ENCODE measurements at regions not wholly inside any gene's neighbourhood (a gene's known extent, or its start where the extent isn't known, plus 50 kb on each side); places are given as distances from the start of the nearest gene placed in this dataset.

DNA sequence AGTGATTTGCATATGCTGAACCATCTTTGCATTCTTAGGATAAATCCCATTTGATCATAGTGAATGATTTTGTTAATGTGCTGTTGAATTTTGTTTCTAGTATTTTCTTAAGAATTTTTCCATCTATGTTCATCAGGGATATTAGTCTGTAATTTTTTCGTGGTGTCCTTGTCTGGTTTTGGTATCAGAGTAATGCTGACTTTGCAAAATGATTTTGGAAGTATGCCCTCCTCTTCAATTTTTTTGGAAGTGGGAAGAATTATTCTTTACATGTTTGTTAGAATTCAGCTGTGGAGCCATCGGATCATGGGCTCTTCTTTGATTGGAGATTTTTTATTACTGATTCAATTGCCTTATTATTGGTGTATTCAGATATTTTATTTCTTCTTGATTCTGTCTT lies 54.0 kb upstream of the TRO start (continued):
- TF ChIP-seq USF1 (IDR thresholded peaks at IDR 0.05; ENCODE audit: borderline replicate concordance, extremely low read length, insufficient read depth, low read depth, low read length) (no peak), POLR2AphosphoS5 (IDR thresholded peaks at IDR 0.05; ENCODE audit: low read length) (no peak), KDM1A (IDR thresholded peaks at IDR 0.05; ENCODE audit: borderline replicate concordance) (no peak), SMC3 (IDR thresholded peaks at IDR 0.05; ENCODE audit: borderline replicate concordance, low read length) (no peak), POLR2AphosphoS2 (IDR thresholded peaks at IDR 0.05; ENCODE audit: low read depth, low read length) (no peak)
- TF ChIP-seq, protein P1, sequence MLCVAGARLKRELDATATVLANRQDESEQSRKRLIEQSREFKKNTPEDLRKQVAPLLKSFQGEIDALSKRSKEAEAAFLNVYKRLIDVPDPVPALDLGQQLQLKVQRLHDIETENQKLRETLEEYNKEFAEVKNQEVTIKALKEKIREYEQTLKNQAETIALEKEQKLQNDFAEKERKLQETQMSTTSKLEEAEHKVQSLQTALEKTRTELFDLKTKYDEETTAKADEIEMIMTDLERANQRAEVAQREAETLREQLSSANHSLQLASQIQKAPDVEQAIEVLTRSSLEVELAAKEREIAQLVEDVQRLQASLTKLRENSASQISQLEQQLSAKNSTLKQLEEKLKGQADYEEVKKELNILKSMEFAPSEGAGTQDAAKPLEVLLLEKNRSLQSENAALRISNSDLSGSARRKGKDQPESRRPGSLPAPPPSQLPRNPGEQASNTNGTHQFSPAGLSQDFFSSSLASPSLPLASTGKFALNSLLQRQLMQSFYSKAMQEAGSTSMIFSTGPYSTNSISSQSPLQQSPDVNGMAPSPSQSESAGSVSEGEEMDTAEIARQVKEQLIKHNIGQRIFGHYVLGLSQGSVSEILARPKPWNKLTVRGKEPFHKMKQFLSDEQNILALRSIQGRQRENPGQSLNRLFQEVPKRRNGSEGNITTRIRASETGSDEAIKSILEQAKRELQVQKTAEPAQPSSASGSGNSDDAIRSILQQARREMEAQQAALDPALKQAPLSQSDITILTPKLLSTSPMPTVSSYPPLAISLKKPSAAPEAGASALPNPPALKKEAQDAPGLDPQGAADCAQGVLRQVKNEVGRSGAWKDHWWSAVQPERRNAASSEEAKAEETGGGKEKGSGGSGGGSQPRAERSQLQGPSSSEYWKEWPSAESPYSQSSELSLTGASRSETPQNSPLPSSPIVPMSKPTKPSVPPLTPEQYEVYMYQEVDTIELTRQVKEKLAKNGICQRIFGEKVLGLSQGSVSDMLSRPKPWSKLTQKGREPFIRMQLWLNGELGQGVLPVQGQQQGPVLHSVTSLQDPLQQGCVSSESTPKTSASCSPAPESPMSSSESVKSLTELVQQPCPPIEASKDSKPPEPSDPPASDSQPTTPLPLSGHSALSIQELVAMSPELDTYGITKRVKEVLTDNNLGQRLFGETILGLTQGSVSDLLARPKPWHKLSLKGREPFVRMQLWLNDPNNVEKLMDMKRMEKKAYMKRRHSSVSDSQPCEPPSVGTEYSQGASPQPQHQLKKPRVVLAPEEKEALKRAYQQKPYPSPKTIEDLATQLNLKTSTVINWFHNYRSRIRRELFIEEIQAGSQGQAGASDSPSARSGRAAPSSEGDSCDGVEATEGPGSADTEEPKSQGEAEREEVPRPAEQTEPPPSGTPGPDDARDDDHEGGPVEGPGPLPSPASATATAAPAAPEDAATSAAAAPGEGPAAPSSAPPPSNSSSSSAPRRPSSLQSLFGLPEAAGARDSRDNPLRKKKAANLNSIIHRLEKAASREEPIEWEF (IDR thresholded peaks at IDR 0.05; ENCODE audit: insufficient replicate concordance, low read depth, low read length), result no peak
